Adrenal gland (tissue), 9 donors: ENCODE measurements at regions not wholly inside any gene's neighbourhood (a gene's known extent, or its start where the extent isn't known, plus 50 kb on each side); places are given as distances from the start of the nearest gene placed in this dataset.

Experiments
- DNase-seq, 7 donors: peaks; one replicate each; pipeline ENCODE4 v3.0.0-alpha.2; 2019 to 2020
- H3K27ac ChIP-seq, 5 donors: fragments of 200-600 bp; sonication (generic) in 4 of 5; 1 replicate in 3 of 5; 2 replicates in 2 of 5; pipeline versions ENCODE4 v1.5.1 to v1.8.0; 2016 to 2020; ENCODE audit warnings: mild to moderate bottlenecking in 1 of 5
- H3K27me3 ChIP-seq: fragments of 200-600 bp; 2 replicates; pipeline ENCODE4 v1.8.0; 2021
- H3K36me3 ChIP-seq, 2 donors: fragments of 200-600 bp; replicated peaks in 1 of 2; 1 replicate in 1 of 2; 2 replicates in 1 of 2; pipeline versions ENCODE4 v1.5.1 to v1.8.0; 2018 to 2022
- H3K4me1 ChIP-seq, 2 donors: fragments of 200-600 bp; replicated peaks in 1 of 2; 1 replicate in 1 of 2; 2 replicates in 1 of 2; pipeline versions ENCODE4 v1.5.1 to v1.8.0; 2018 to 2021
- H3K4me3 ChIP-seq, 4 donors: fragments of 200-600 bp; sonication (generic) in 3 of 4; one replicate each; pipeline ENCODE4 v1.5.1; 2016 to 2018
- H3K9me3 ChIP-seq, 3 donors: fragments of 200-600 bp; sonication (generic) in 1 of 3; replicated peaks in 1 of 3; 1 replicate in 2 of 3; 2 replicates in 1 of 3; pipeline versions ENCODE4 v1.5.1 to v1.8.0; 2016 to 2021
- POLR2A ChIP-seq, 2 donors: fragments of 450-650 bp; IDR thresholded peaks; one replicate each; pipeline ENCODE4 v1.6.1; 2017; ENCODE audit warnings: antibody characterized with exemption in 2 of 2, mild to moderate bottlenecking in 2 of 2, moderate library complexity in 1 of 2
- WGBS, 4 donors: extraction: QIAGEN DNeasy Blood & Tissue Kit in 2 of 4; methylation state at CpG; one replicate each; pipeline versions ENCODE4 v1.1.5 to v1.1.7; 2013 to 2017; 5-methylcytosine and 5-hydroxymethylcytosine counted together
- intact Hi-C, 2 donors: fragments of 100-400 bp; cut with DNase I; formaldehyde crosslinking; loops; one replicate each; pipeline versions ENCODE4 v1.14.1 to v1.15.0; 2022 to 2023
- TF ChIP-seq, protein P1 (sequence below), 6 experiments: fragments of 450-650 bp in 4 of 6; fragments of 200-600 bp in 2 of 6; sonication (generic) in 1 of 6; IDR thresholded peaks; 1 replicate in 5 of 6; 2 replicates in 1 of 6; pipeline versions ENCODE4 v1.5.1 to v1.8.0; 2016 to 2021; ENCODE audit warnings: antibody characterized with exemption in 6 of 6, mild to moderate bottlenecking in 2 of 6, moderate library complexity in 1 of 6
- donor health status: healthy with polysubstance abuse.
- donor health status: Bipolar disorder and iron deficiency.
- donor health status: DM: yes; HTN: yes; CAD: no.
- donor health status: DM: no; HTN: no; CAD: no.
- donor health status: DM: no; HTN: no; CAD: no.

DNA sequence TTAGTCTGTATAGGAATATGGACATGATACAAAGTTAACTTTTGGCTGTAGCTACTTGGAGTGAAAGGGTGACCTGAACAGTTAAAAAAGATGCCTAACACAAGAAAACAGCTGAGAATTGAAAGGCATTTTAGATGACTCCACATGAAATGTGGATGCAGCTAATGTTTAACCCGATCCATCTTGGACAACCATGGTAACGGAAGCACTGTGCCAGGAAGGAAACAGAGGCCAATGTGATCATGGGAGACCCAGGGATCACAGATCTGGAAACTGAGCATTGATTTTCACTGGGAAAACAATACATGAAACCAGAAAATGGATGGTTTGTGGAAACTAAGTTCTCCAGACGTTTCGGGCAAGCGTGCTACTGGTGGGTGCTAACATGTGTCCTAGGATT is 669.1 kb downstream of the GALR1 start:
- DNase-seq = no peak
- H3K27ac ChIP-seq = no peak overlapping the region
- H3K9me3 ChIP-seq = no peaks in the 10 kb centered on the region
- no peaks in the 10 kb centered on the region for H3K36me3 ChIP-seq
- no peaks in the 10 kb centered on the region for H3K4me1 ChIP-seq
- TF ChIP-seq, protein P1, sequence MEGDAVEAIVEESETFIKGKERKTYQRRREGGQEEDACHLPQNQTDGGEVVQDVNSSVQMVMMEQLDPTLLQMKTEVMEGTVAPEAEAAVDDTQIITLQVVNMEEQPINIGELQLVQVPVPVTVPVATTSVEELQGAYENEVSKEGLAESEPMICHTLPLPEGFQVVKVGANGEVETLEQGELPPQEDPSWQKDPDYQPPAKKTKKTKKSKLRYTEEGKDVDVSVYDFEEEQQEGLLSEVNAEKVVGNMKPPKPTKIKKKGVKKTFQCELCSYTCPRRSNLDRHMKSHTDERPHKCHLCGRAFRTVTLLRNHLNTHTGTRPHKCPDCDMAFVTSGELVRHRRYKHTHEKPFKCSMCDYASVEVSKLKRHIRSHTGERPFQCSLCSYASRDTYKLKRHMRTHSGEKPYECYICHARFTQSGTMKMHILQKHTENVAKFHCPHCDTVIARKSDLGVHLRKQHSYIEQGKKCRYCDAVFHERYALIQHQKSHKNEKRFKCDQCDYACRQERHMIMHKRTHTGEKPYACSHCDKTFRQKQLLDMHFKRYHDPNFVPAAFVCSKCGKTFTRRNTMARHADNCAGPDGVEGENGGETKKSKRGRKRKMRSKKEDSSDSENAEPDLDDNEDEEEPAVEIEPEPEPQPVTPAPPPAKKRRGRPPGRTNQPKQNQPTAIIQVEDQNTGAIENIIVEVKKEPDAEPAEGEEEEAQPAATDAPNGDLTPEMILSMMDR (IDR thresholded peaks at IDR 0.05) = no peak
- TF ChIP-seq POLR2A (IDR thresholded peaks at IDR 0.05) = no peak
- no peak overlapping the region for H3K4me3 ChIP-seq
- intact Hi-C loops = no loop called here
- H3K27me3 ChIP-seq = peaks cover 10% of the 10 kb centered on the region
- WGBS, 4 donors = 76 to 82% (median 81%) methylated on average over 5 of the region's 5 CpGs

DNA sequence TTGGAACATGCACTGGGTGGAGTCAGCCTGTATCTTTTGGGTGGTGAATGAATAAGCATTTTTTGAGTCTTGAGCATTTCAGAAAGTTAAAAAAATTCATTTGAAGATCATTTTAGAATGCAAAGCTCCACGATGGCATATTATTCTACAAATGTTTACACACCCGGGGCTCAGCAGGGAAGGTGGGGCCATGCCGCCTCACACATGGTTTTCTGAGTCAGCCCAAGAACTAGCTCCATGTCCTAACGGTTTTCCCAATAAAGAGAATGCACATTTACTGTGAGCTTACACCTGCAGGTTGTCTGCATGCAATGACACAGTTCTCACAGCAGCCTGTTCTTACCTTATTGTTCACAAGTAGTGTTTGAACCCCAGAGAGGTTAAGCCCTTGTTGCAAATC is 670.3 kb downstream of the GALR1 start:
- no peak for DNase-seq
- Histone ChIP-seq H3K27ac (no peak overlapping the region), H3K9me3 (no peaks in the 10 kb centered on the region), H3K4me3 (no peak overlapping the region), H3K27me3 (peaks cover 8% of the 10 kb centered on the region), H3K36me3 (no peaks in the 10 kb centered on the region), H3K4me1 (no peaks in the 10 kb centered on the region)
- WGBS, 4 donors = 73 to 78% (median 75%) methylated on average over 4 of the region's 4 CpGs
- TF ChIP-seq, protein P1 (IDR thresholded peaks at IDR 0.05) = no peak
- TF ChIP-seq POLR2A (IDR thresholded peaks at IDR 0.05) = no peak
- intact Hi-C loops = no loop called here

DNA sequence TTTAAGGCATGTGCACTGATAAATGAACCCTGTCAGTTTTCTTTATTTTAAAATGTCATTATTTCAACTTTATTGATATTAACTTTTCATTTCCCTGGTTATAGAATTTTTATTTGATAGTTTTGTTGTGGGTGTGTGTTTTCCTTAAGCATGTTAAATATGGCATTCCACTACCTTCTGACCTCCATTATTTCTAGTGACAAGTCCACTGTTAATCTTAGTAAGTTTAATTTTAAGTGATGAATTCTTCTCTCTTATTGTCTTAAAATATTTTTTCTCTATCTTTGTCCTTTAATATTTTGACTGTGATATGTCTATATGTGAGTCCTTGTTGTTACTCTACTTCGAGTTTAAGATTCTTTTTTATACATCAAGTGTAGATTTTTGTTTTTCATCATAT is 685.7 kb downstream of the GALR1 start:
- H3K27me3 ChIP-seq = no peaks in the 10 kb centered on the region
- no peaks in the 10 kb centered on the region for H3K36me3 ChIP-seq
- no peak overlapping the region for H3K4me3 ChIP-seq
- H3K4me1 ChIP-seq = no peaks in the 10 kb centered on the region
- no peak overlapping the region for H3K27ac ChIP-seq
- TF ChIP-seq POLR2A (IDR thresholded peaks at IDR 0.05) = no peak
- TF ChIP-seq, protein P1 (IDR thresholded peaks at IDR 0.05) = no peak
- H3K9me3 ChIP-seq = peaks cover 0 to 4% (median 0%) of the 10 kb centered on the region in 3 donors
- intact Hi-C loops = no loop called here
- WGBS, 4 donors = 64 to 74% (median 67%) methylated on average over 1 of the region's 1 CpG
- DNase-seq = no peak

DNA sequence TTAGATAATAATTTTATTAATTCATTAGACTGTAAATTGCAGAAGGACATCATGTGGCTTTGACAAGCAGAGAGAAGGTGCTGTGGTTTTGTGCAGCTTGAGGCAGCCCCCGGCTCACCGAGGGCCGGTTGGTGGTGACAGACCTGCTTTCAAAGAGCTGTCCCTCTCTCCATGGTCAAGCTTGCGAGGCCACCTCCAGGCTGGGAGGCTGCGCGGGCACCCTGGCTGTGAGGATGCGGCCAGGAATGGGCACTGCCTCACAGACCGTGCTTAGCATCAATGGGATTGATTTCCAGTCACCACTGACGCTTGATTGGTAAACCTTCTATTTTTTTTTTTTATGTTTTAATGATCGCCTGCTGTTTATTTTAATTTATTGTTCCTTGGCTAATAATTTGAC is 690.9 kb downstream of the GALR1 start:
- WGBS, 4 donors = 77 to 84% (median 80%) methylated on average over 10 of the region's 10 CpGs
- H3K27ac ChIP-seq = no peak overlapping the region
- intact Hi-C loops = no loop called here
- no peaks in the 10 kb centered on the region for H3K4me1 ChIP-seq
- no peak overlapping the region for H3K4me3 ChIP-seq
- no peak for TF ChIP-seq POLR2A (IDR thresholded peaks at IDR 0.05)
- TF ChIP-seq, protein P1 (IDR thresholded peaks at IDR 0.05) = no peak
- H3K27me3 ChIP-seq = no peaks in the 10 kb centered on the region
- peaks cover 0 to 4% (median 0%) of the 10 kb centered on the region in 3 donors for H3K9me3 ChIP-seq
- no peak for DNase-seq
- no peaks in the 10 kb centered on the region for H3K36me3 ChIP-seq
